IgD-negative memory B cell (primary cell): ENCODE measurements at regions not wholly inside any gene's neighbourhood (a gene's known extent, or its start where the extent isn't known, plus 50 kb on each side); places are given as distances from the start of the nearest gene placed in this dataset.
"Not testable (repeated sequence)": the region's sequence is repeated elsewhere in the genome, so short reads cannot be mapped to it uniquely, and the experiment has no call there.

Source experiments
- H3K27ac Mint-ChIP-seq, 3 donors: one replicate each; pipeline ENCODE4 v1.8.0; 2020 to 2022; ENCODE audit warnings: mild to moderate bottlenecking in 3 of 3, mixed read lengths in 3 of 3, moderate library complexity in 1 of 3
- H3K27me3 Mint-ChIP-seq: one replicate; pipeline ENCODE4 v1.8.0; 2021; ENCODE audit warnings: mixed read lengths
- H3K36me3 Mint-ChIP-seq: one replicate; pipeline ENCODE4 v1.8.0; 2020; ENCODE audit warnings: mild to moderate bottlenecking, mixed read lengths
- H3K4me1 Mint-ChIP-seq, 3 donors: one replicate each; pipeline ENCODE4 v1.8.0; 2020 to 2022; ENCODE audit warnings: mixed read lengths in 3 of 3, mild to moderate bottlenecking in 1 of 3
- H3K4me3 Mint-ChIP-seq, 4 donors: one replicate each; pipeline ENCODE4 v1.8.0; 2020 to 2022; ENCODE audit warnings: mild to moderate bottlenecking in 4 of 4, mixed read lengths in 4 of 4, moderate library complexity in 3 of 4
- H3K9me3 Mint-ChIP-seq, 3 donors: one replicate each; pipeline ENCODE4 v1.8.0; 2020 to 2021; ENCODE audit warnings: mixed read lengths in 3 of 3, mild to moderate bottlenecking in 1 of 3

- Mint-ChIP-seq H3K9me3 (peaks cover 0 to 4% (median 4%) of the 10 kb centered on the region in 3 donors), H3K36me3 (no peaks in the 10 kb centered on the region), H3K4me3 (no peak overlapping the region), H3K27me3 (peaks cover 20% of the 10 kb centered on the region), H3K27ac (no peak overlapping the region), H3K4me1 (peaks cover 0 to 1% (median 0%) of the 10 kb centered on the region in 3 donors)
Measured at GRCh38 chr16:56013962-56014552, 138.9 kb upstream of the CES5A start.

DNA sequence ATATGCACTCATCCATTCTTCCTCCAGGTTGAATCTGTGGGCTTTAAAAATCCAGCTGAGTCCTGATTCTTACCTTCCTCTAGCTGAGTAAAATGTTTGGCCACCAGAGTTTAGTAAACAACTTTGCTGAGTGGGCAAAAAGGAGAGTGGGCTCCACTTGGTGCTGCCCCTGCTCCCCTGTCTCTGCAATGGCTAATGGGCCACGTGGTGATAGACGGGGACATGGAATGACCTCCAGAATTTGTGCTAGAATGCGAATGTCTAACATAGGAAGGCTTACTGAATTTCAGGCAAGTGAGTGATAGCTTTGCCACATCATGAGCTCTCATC, 137.3 kb upstream of the CES5A start:
- no peak overlapping the region for H3K27ac Mint-ChIP-seq
- H3K4me1 Mint-ChIP-seq: no peaks in the 10 kb centered on the region
- no peaks in the 10 kb centered on the region for H3K36me3 Mint-ChIP-seq
- H3K9me3 Mint-ChIP-seq: peaks cover 0 to 4% (median 4%) of the 10 kb centered on the region in 3 donors
- H3K4me3 Mint-ChIP-seq: no peak overlapping the region
- H3K27me3 Mint-ChIP-seq: peaks cover 25% of the 10 kb centered on the region

- no peak overlapping the region for H3K4me3 Mint-ChIP-seq
- H3K27ac Mint-ChIP-seq: no peak overlapping the region
- H3K4me1 Mint-ChIP-seq: no peaks in the 10 kb centered on the region
- no peaks in the 10 kb centered on the region for H3K36me3 Mint-ChIP-seq
- H3K9me3 Mint-ChIP-seq: peaks cover 0 to 2% (median under 1%) of the 10 kb centered on the region in 3 donors
- H3K27me3 Mint-ChIP-seq: peaks cover 23% of the 10 kb centered on the region
Measured at GRCh38 chr16:56011808-56012481, 136.8 kb upstream of the CES5A start.

DNA sequence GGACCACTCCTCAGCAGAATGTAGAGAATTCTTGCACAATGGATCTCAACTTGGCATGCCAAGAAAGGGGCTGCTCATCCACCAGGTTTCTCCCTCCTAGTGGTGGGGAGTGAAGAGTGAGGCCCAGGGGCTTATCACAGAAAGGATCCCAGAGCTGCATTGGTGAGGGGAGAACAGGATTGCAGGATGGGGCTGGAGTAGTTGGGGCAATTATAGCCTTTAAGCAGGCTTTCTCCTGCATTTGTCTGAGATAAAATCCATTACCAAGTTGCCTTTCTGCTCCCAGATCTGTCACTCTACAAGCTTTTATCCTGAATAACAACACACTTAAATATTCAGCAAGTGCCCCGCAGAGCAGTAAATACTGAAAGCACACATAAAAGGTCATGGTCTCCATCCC, 130.8 kb upstream of the CES5A start:
- no peaks in the 10 kb centered on the region for H3K4me1 Mint-ChIP-seq
- H3K27me3 Mint-ChIP-seq: peaks cover 16% of the 10 kb centered on the region
- H3K27ac Mint-ChIP-seq: no peak overlapping the region
- no peaks in the 10 kb centered on the region for H3K36me3 Mint-ChIP-seq
- H3K4me3 Mint-ChIP-seq: no peak overlapping the region
- peaks cover 0 to 2% (median 0%) of the 10 kb centered on the region in 3 donors for H3K9me3 Mint-ChIP-seq

DNA sequence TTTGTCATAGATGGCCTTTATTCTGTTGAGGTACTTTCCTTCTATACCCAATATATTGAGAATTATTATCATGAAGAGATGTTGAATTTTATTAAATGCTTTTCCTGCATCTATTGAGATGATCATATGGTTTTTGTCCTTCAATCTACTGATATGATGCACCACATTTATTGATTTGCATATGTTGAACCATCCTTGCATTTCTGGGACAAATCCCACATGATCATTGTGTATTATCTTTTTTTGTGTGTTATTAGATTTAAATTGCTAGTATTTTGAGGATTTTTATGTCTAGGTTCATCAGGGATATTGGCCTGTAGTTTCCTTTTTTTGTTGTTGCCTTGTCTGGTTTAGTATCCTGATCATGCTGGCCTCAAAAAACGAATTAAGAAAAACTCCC, 124.5 kb upstream of the CES5A start:
- H3K36me3 Mint-ChIP-seq: no peaks in the 10 kb centered on the region
- H3K27me3 Mint-ChIP-seq: peaks cover 13% of the 10 kb centered on the region
- no peak overlapping the region for H3K4me3 Mint-ChIP-seq
- H3K27ac Mint-ChIP-seq: no peak overlapping the region
- no peaks in the 10 kb centered on the region for H3K4me1 Mint-ChIP-seq
- H3K9me3 Mint-ChIP-seq: peaks cover 8 to 22% (median 19%) of the 10 kb centered on the region in 3 donors

DNA sequence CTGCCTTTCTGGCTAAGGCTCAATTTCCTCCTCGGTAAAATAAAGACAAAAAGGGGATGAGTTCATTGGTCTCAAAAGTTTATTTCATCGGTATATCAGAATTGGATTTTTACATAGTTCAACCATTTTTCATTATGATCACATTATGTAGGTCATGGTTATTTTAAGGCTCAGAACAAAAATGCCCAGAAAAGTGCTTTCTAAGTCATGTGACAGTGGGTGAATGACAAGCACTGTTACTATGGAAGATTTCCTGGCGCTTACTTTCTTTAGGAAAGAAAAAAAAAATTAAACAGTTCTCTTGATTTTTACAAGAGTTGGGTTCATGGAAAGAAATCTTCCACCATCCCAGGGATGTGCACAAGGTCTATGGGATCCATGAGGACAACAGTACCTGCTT, 117.9 kb upstream of the CES5A start:
- Mint-ChIP-seq H3K9me3 (peaks cover 4 to 6% (median 4%) of the 10 kb centered on the region in 3 donors), H3K4me3 (no peak overlapping the region), H3K4me1 (no peaks in the 10 kb centered on the region)

DNA sequence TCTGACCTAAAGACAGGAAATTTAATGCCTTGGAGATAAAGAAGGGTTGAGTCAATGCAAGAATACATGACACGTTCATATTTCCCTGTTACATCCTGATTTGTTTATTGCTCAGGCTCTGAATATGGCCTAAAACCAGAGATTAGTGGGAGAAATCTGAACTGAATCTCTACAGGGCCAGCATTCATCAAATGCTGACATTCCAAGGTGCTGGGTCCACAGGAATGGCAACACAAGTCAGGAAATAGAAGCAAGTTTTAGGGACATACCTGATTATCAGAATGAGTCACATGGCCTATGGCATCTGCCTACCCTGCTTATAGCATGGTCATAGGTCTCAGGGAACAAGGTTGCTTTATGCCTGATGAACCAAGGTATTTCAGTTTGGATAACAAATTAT, 117.4 kb upstream of the CES5A start:
- Mint-ChIP-seq H3K27me3 (peaks cover 13% of the 10 kb centered on the region), H3K4me1 (no peaks in the 10 kb centered on the region), H3K36me3 (no peaks in the 10 kb centered on the region), H3K4me3 (no peak overlapping the region), H3K27ac (no peak overlapping the region), H3K9me3 (peaks cover 0 to 2% (median 2%) of the 10 kb centered on the region in 3 donors)

More for the DNA sequence above, 117.9 kb upstream of the CES5A start:
- Mint-ChIP-seq H3K36me3 (no peaks in the 10 kb centered on the region), H3K27me3 (peaks cover 16% of the 10 kb centered on the region), H3K27ac (no peak overlapping the region)

DNA sequence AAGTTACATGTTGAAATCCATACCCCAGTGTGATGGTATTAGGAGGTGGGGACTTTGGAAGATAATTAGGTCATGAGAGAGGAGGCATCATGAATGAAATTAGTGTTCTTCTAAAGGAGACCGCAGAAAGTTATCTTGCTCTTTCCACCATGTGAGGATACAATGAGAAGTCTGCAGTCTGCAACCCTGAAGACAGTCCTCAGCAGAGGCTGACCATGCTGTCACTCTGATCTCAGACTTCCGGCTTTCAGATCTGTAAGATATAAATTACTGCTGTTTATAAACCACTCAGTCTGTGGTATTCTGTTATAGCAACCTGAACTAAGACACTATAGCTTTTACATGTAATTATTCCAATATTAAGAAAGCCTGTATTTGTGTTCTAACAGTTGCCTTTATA, 116.7 kb upstream of the CES5A start:
- Mint-ChIP-seq H3K36me3 (no peaks in the 10 kb centered on the region), H3K27me3 (peaks cover 13% of the 10 kb centered on the region), H3K4me1 (no peaks in the 10 kb centered on the region), H3K9me3 (peaks cover 0 to 4% (median 2%) of the 10 kb centered on the region in 3 donors), H3K4me3 (no peak overlapping the region), H3K27ac (no peak overlapping the region)

GRCh38 chr16:55989569-55989907, 114.4 kb upstream of the CES5A start:
- H3K27me3 Mint-ChIP-seq: peaks cover 13% of the 10 kb centered on the region
- no peak overlapping the region for H3K4me3 Mint-ChIP-seq
- no peaks in the 10 kb centered on the region for H3K36me3 Mint-ChIP-seq
- no peaks in the 10 kb centered on the region for H3K4me1 Mint-ChIP-seq
- H3K27ac Mint-ChIP-seq: no peak overlapping the region
- H3K9me3 Mint-ChIP-seq: peaks cover 0 to 4% (median 2%) of the 10 kb centered on the region in 3 donors

GRCh38 chr16:55988850-55989568, 113.8 kb upstream of the CES5A start:
- not testable (repeated sequence) for H3K9me3 Mint-ChIP-seq, H3K36me3 Mint-ChIP-seq, H3K4me1 Mint-ChIP-seq, H3K27ac Mint-ChIP-seq, H3K4me3 Mint-ChIP-seq
- peaks cover 16% of the 10 kb centered on the region for H3K27me3 Mint-ChIP-seq

GRCh38 chr16:55988013-55988412, 112.8 kb upstream of the CES5A start:
- H3K4me1 Mint-ChIP-seq: no peaks in the 10 kb centered on the region
- no peaks in the 10 kb centered on the region for H3K36me3 Mint-ChIP-seq
- H3K27me3 Mint-ChIP-seq: peaks cover 11% of the 10 kb centered on the region
- H3K9me3 Mint-ChIP-seq: peaks cover 0 to 2% (median 0%) of the 10 kb centered on the region in 3 donors
- H3K4me3 Mint-ChIP-seq: no peak overlapping the region
- no peak overlapping the region for H3K27ac Mint-ChIP-seq

- peaks cover 7% of the 10 kb centered on the region for H3K27me3 Mint-ChIP-seq
- H3K9me3 Mint-ChIP-seq: peaks cover 0 to 2% (median 0%) of the 10 kb centered on the region in 3 donors
- H3K4me3 Mint-ChIP-seq: no peak overlapping the region
- H3K27ac Mint-ChIP-seq: no peak overlapping the region
- H3K4me1 Mint-ChIP-seq: no peaks in the 10 kb centered on the region
- H3K36me3 Mint-ChIP-seq: no peaks in the 10 kb centered on the region
Measured at GRCh38 chr16:55982597-55982996, 107.4 kb upstream of the CES5A start.

DNA sequence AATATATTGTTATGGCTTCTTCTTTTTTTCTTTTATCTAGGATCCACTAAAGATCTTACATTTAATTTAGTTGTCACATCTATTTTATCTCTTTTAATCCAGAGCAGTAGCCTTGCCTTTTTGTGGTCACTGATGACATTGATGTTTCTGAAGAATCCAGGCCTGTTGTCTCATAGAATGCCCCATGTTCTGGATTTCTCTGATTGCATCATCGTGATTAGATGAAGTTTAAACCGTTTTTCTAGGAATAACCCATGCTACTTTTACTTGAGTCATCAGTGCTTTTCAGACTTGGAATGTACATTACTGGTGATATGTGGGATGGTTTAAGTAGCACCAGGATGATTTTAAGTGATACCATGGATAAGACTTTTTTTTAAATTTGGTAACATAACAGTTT, 106.4 kb upstream of the CES5A start:
- no peaks in the 10 kb centered on the region for H3K9me3 Mint-ChIP-seq
- H3K27me3 Mint-ChIP-seq: peaks cover 7% of the 10 kb centered on the region
- H3K4me1 Mint-ChIP-seq: no peaks in the 10 kb centered on the region
- H3K36me3 Mint-ChIP-seq: no peaks in the 10 kb centered on the region
- H3K4me3 Mint-ChIP-seq: no peak overlapping the region
- no peak overlapping the region for H3K27ac Mint-ChIP-seq

DNA sequence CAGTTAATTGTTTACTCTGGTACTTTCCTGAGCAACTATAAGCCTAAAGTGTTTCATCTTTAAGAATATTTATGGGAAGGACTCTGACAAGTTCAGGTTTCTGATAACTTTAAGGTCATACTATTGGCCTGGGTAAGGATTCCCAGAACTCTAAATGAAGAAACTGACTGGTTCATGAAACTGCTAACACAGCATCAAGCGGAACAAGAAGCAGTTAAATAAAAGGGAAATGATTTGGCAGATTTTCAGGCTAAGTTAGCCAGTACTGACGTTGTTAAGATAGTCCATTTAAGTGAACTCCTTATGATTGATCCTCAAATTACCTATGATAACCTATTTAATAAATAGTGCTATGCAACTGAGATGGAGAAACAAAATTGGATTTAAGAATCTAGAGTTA, 101.6 kb upstream of the CES5A start:
- Mint-ChIP-seq H3K4me1 (no peaks in the 10 kb centered on the region), H3K27me3 (no peaks in the 10 kb centered on the region), H3K4me3 (no peak overlapping the region), H3K9me3 (no peaks in the 10 kb centered on the region), H3K27ac (no peak overlapping the region), H3K36me3 (no peaks in the 10 kb centered on the region)

GRCh38 chr16:55971447-55971846, 96.3 kb upstream of the CES5A start:
- Mint-ChIP-seq H3K4me1 (no peaks in the 10 kb centered on the region), H3K4me3 (no peak overlapping the region), H3K27me3 (no peaks in the 10 kb centered on the region), H3K9me3 (no peaks in the 10 kb centered on the region), H3K27ac (no peak overlapping the region), H3K36me3 (no peaks in the 10 kb centered on the region)

DNA sequence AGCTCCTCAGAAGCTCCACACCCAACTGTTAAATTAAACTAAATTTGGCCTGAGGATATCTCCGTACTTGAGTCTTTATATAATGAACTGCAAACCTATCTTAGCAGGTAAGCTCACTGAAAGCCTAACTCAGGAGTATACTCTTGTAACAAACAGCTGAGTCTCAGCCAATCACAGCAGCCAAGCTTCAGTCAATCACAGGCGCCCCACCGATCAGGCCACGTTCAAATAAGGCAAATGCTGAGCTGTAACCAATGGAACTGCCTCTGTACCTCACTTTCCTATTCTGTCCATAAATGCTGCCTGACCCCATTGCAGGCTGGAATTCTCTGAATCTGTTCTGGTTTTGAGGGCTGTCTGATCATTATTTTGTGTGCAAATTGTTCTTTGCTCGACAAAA, 93.0 kb upstream of the CES5A start:
- H3K4me3 Mint-ChIP-seq: no peak overlapping the region
- no peaks in the 10 kb centered on the region for H3K9me3 Mint-ChIP-seq
- H3K27ac Mint-ChIP-seq: no peak overlapping the region
- no peaks in the 10 kb centered on the region for H3K4me1 Mint-ChIP-seq
- H3K36me3 Mint-ChIP-seq: no peaks in the 10 kb centered on the region
- peaks cover 4% of the 10 kb centered on the region for H3K27me3 Mint-ChIP-seq
